ENCODE measurements at regions not wholly inside any gene's neighbourhood (a gene's known extent, or its start where the extent isn't known, plus 50 kb on each side); places are given as distances from the start of the nearest gene placed in this dataset.

- H3K23ac ChIP-seq (ENCODE audit: low read depth, low read length, poor library complexity) = no peak overlapping the region
- no peak overlapping the region for H2BK120ac ChIP-seq (ENCODE audit: low read depth, low read length)
- no peak overlapping the region for H4K8ac ChIP-seq (ENCODE audit: low read depth, low read length)
- H2BK12ac ChIP-seq (ENCODE audit: low read length) = no peak overlapping the region
- H2BK5ac ChIP-seq (ENCODE audit: low read length) = no peak overlapping the region
- no peak overlapping the region for H3K9ac ChIP-seq (ENCODE audit: low read depth, low read length, poor library complexity)
- H2AK5ac ChIP-seq (ENCODE audit: low read depth, low read length) = no peak overlapping the region
- no peak overlapping the region for H3K27ac ChIP-seq (replicated peaks; ENCODE audit: low read length)
- no peak overlapping the region for H3K14ac ChIP-seq (ENCODE audit: low read length)
- 100% methylated on average over 1 of the region's 2 CpGs; no CpG with 5 or more reads in 1 of the 2 donors for WGBS, 2 donors (ENCODE audit: extremely low coverage in 2 of 2, insufficient read length in 2 of 2, insufficient replicate concordance in 1 of 2)
- H3K18ac ChIP-seq (ENCODE audit: low read length) = no peak overlapping the region
- no peak overlapping the region for H2AFZ ChIP-seq (ENCODE audit: low read length)
- H3K4ac ChIP-seq (ENCODE audit: low read length) = no peak overlapping the region
- H3K9me3 ChIP-seq (replicated peaks in 1 of 2; ENCODE audit: control insufficient read depth in 2 of 2, insufficient read depth in 1 of 2, low read depth in 1 of 2, low read length in 2 of 2) = peaks cover 0 to 8% of the 10 kb centered on the region in 2 donors
- H4K91ac ChIP-seq (ENCODE audit: low read depth, low read length, poor library complexity) = no peak overlapping the region
- no peaks in the 10 kb centered on the region for H3K36me3 ChIP-seq (replicated peaks in 1 of 2; ENCODE audit: control insufficient read depth in 2 of 2, insufficient read depth in 2 of 2, low read length in 2 of 2)
- peaks cover 3% of the 10 kb centered on the region for H3K79me1 ChIP-seq (ENCODE audit: low read depth, low read length)
- no peaks in the 10 kb centered on the region for H3K4me1 ChIP-seq (ENCODE audit: control insufficient read depth in 2 of 2, insufficient read depth in 1 of 2, low read depth in 1 of 2, low read length in 2 of 2)
- no peak for DNase-seq (ENCODE audit: low spot score)
- H3K27me3 ChIP-seq (ENCODE audit: control insufficient read depth in 3 of 3, insufficient read depth in 3 of 3, low read depth in 1 of 3, low read length in 3 of 3) = no peaks in the 10 kb centered on the region
- H3K4me2 ChIP-seq (ENCODE audit: insufficient read depth, low read length, poor library complexity, severe bottlenecking) = no peak overlapping the region
- H2BK15ac ChIP-seq (ENCODE audit: low read length) = no peak overlapping the region
- no peak overlapping the region for H3K4me3 ChIP-seq (ENCODE audit: low read length in 2 of 2)
Observed at GRCh38 chr3:72426618-72427397, 421.4 kb downstream of the SHQ1 start.

- Histone ChIP-seq H2BK12ac (ENCODE audit: low read length) (no peak overlapping the region), H3K4ac (ENCODE audit: low read length) (no peak overlapping the region), H3K9ac (ENCODE audit: low read depth, low read length, poor library complexity) (no peak overlapping the region), H2AK5ac (ENCODE audit: low read depth, low read length) (no peak overlapping the region), H3K18ac (ENCODE audit: low read length) (no peak overlapping the region), H3K4me1 (ENCODE audit: control insufficient read depth in 2 of 2, insufficient read depth in 1 of 2, low read depth in 1 of 2, low read length in 2 of 2) (no peaks in the 10 kb centered on the region), H2BK120ac (ENCODE audit: low read depth, low read length) (no peak overlapping the region), H3K14ac (ENCODE audit: low read length) (no peak overlapping the region), H3K27me3 (ENCODE audit: control insufficient read depth in 3 of 3, insufficient read depth in 3 of 3, low read depth in 1 of 3, low read length in 3 of 3) (no peaks in the 10 kb centered on the region), H4K91ac (ENCODE audit: low read depth, low read length, poor library complexity) (no peak overlapping the region), H4K8ac (ENCODE audit: low read depth, low read length) (no peak overlapping the region), H2BK15ac (ENCODE audit: low read length) (no peak overlapping the region), H3K4me2 (ENCODE audit: insufficient read depth, low read length, poor library complexity, severe bottlenecking) (no peak overlapping the region), H2AFZ (ENCODE audit: low read length) (no peak overlapping the region), H3K36me3 (replicated peaks in 1 of 2; ENCODE audit: control insufficient read depth in 2 of 2, insufficient read depth in 2 of 2, low read length in 2 of 2) (no peaks in the 10 kb centered on the region), H3K9me3 (replicated peaks in 1 of 2; ENCODE audit: control insufficient read depth in 2 of 2, insufficient read depth in 1 of 2, low read depth in 1 of 2, low read length in 2 of 2) (peaks cover 0 to 21% of the 10 kb centered on the region in 2 donors), H2BK5ac (ENCODE audit: low read length) (no peak overlapping the region), H3K79me1 (ENCODE audit: low read depth, low read length) (peaks cover 3% of the 10 kb centered on the region), H3K23ac (ENCODE audit: low read depth, low read length, poor library complexity) (no peak overlapping the region), H3K4me3 (ENCODE audit: low read length in 2 of 2) (no peak overlapping the region), H3K27ac (replicated peaks; ENCODE audit: low read length) (no peak overlapping the region)
- no peak for DNase-seq (ENCODE audit: low spot score)
- no CpG with 5 or more reads among the region's 3 CpGs for WGBS, 2 donors (ENCODE audit: extremely low coverage in 2 of 2, insufficient read length in 2 of 2, insufficient replicate concordance in 1 of 2)
Observed at GRCh38 chr3:72423643-72424042, 424.6 kb downstream of the SHQ1 start.

GRCh38 chr3:72421786-72422185 is 426.5 kb downstream of the SHQ1 start:
- Histone ChIP-seq H3K4me2 (ENCODE audit: insufficient read depth, low read length, poor library complexity, severe bottlenecking) (no peak overlapping the region), H2AFZ (ENCODE audit: low read length) (no peak overlapping the region), H3K4me3 (ENCODE audit: low read length in 2 of 2) (no peak overlapping the region), H4K8ac (ENCODE audit: low read depth, low read length) (no peak overlapping the region), H3K27ac (replicated peaks; ENCODE audit: low read length) (no peak overlapping the region), H3K4ac (ENCODE audit: low read length) (no peak overlapping the region), H3K23ac (ENCODE audit: low read depth, low read length, poor library complexity) (no peak overlapping the region), H3K4me1 (ENCODE audit: control insufficient read depth in 2 of 2, insufficient read depth in 1 of 2, low read depth in 1 of 2, low read length in 2 of 2) (no peaks in the 10 kb centered on the region), H3K36me3 (replicated peaks in 1 of 2; ENCODE audit: control insufficient read depth in 2 of 2, insufficient read depth in 2 of 2, low read length in 2 of 2) (no peaks in the 10 kb centered on the region), H2BK120ac (ENCODE audit: low read depth, low read length) (no peak overlapping the region), H3K18ac (ENCODE audit: low read length) (no peak overlapping the region), H2BK15ac (ENCODE audit: low read length) (no peak overlapping the region), H4K91ac (ENCODE audit: low read depth, low read length, poor library complexity) (no peak overlapping the region), H3K9me3 (replicated peaks in 1 of 2; ENCODE audit: control insufficient read depth in 2 of 2, insufficient read depth in 1 of 2, low read depth in 1 of 2, low read length in 2 of 2) (peaks cover 0 to 24% of the 10 kb centered on the region in 2 donors), H3K14ac (ENCODE audit: low read length) (no peak overlapping the region), H2BK12ac (ENCODE audit: low read length) (no peak overlapping the region), H3K79me1 (ENCODE audit: low read depth, low read length) (peaks cover 3% of the 10 kb centered on the region), H2AK5ac (ENCODE audit: low read depth, low read length) (no peak overlapping the region), H2BK5ac (ENCODE audit: low read length) (no peak overlapping the region), H3K9ac (ENCODE audit: low read depth, low read length, poor library complexity) (no peak overlapping the region), H3K27me3 (ENCODE audit: control insufficient read depth in 3 of 3, insufficient read depth in 3 of 3, low read depth in 1 of 3, low read length in 3 of 3) (no peaks in the 10 kb centered on the region)
- no CpG with 5 or more reads among the region's 2 CpGs for whole genome bisulfite sequencing, 2 donors (ENCODE audit: extremely low coverage in 2 of 2, insufficient read length in 2 of 2, insufficient replicate concordance in 1 of 2)
- no peak for DNase-seq (ENCODE audit: low spot score)

GRCh38 chr3:72421126-72421525 is 427.1 kb downstream of the SHQ1 start:
- H3K4ac ChIP-seq (ENCODE audit: low read length) = no peak overlapping the region
- no peak overlapping the region for H2BK5ac ChIP-seq (ENCODE audit: low read length)
- no peak overlapping the region for H4K91ac ChIP-seq (ENCODE audit: low read depth, low read length, poor library complexity)
- no peak for DNase-seq (ENCODE audit: low spot score)
- H3K27ac ChIP-seq (replicated peaks; ENCODE audit: low read length) = no peak overlapping the region
- no peak overlapping the region for H4K8ac ChIP-seq (ENCODE audit: low read depth, low read length)
- WGBS, 2 donors (ENCODE audit: extremely low coverage in 2 of 2, insufficient read length in 2 of 2, insufficient replicate concordance in 1 of 2) = no CpG with 5 or more reads among the region's 3 CpGs
- no peak overlapping the region for H3K4me2 ChIP-seq (ENCODE audit: insufficient read depth, low read length, poor library complexity, severe bottlenecking)
- peaks cover 4% of the 10 kb centered on the region for H3K79me1 ChIP-seq (ENCODE audit: low read depth, low read length)
- H2BK12ac ChIP-seq (ENCODE audit: low read length) = no peak overlapping the region
- no peak overlapping the region for H2AFZ ChIP-seq (ENCODE audit: low read length)
- no peak overlapping the region for H3K4me3 ChIP-seq (ENCODE audit: low read length in 2 of 2)
- H3K27me3 ChIP-seq (ENCODE audit: control insufficient read depth in 3 of 3, insufficient read depth in 3 of 3, low read depth in 1 of 3, low read length in 3 of 3) = no peaks in the 10 kb centered on the region
- no peak overlapping the region for H3K14ac ChIP-seq (ENCODE audit: low read length)
- no peak overlapping the region for H2AK5ac ChIP-seq (ENCODE audit: low read depth, low read length)
- H3K9ac ChIP-seq (ENCODE audit: low read depth, low read length, poor library complexity) = no peak overlapping the region
- no peaks in the 10 kb centered on the region for H3K36me3 ChIP-seq (replicated peaks in 1 of 2; ENCODE audit: control insufficient read depth in 2 of 2, insufficient read depth in 2 of 2, low read length in 2 of 2)
- H3K18ac ChIP-seq (ENCODE audit: low read length) = no peak overlapping the region
- H3K4me1 ChIP-seq (ENCODE audit: control insufficient read depth in 2 of 2, insufficient read depth in 1 of 2, low read depth in 1 of 2, low read length in 2 of 2) = no peaks in the 10 kb centered on the region
- no peak overlapping the region for H2BK15ac ChIP-seq (ENCODE audit: low read length)
- peaks cover 0 to 24% of the 10 kb centered on the region in 2 donors for H3K9me3 ChIP-seq (replicated peaks in 1 of 2; ENCODE audit: control insufficient read depth in 2 of 2, insufficient read depth in 1 of 2, low read depth in 1 of 2, low read length in 2 of 2)
- no peak overlapping the region for H2BK120ac ChIP-seq (ENCODE audit: low read depth, low read length)
- no peak overlapping the region for H3K23ac ChIP-seq (ENCODE audit: low read depth, low read length, poor library complexity)

Data from neuronal stem cell (in vitro differentiated cells).